PC-9 (cell line): ENCODE measurements at regions not wholly inside any gene's neighbourhood (a gene's known extent, or its start where the extent isn't known, plus 50 kb on each side); places are given as distances from the start of the nearest gene placed in this dataset.

Source experiments
- BruUV-seq: library from RNA; stranded (reverse); fragments of 400-500 nt; replicated peaks from 2 replicates; lab custom pipeline; 2021; lab: Mats Ljungman, UMichigan
- CTCF ChIA-PET: fragments of 300-600 bp; sonication (Branson Sonifier 250); formaldehyde crosslinking; loops from one replicate; lab custom pipeline; 2022; ENCODE audit warnings: antibody characterized with exemption; lab: Charles Lee
- POLR2A ChIA-PET: fragments of 300-600 bp; sonication (Branson Sonifier 250); formaldehyde crosslinking; loops from one replicate; lab custom pipeline; 2022; ENCODE audit warnings: antibody characterized with exemption; ENCODE audit not compliant: unreplicated experiment; lab: Charles Lee
- DNase-seq, 2 experiments: peaks; one replicate each; pipeline versions ENCODE4 v3.0.0 to v3.0.0-alpha.2; 2015 to 2022; ENCODE audit warnings: mixed read lengths in 1 of 2
- H2AFZ ChIP-seq: fragments of 200-600 bp; sonication (generic); 2 replicates; pipeline ENCODE4 v1.8.1; 2017; ENCODE audit warnings: antibody characterized with exemption
- H3F3A ChIP-seq: fragments of 200-600 bp; sonication (generic); 2 replicates; pipeline ENCODE4 v1.8.1; 2017; ENCODE audit warnings: antibody characterized with exemption, mild to moderate bottlenecking, low read depth; ENCODE audit not compliant: insufficient read depth
- H3K27ac ChIP-seq: fragments of 200-600 bp; sonication (generic); 2 replicates; pipeline ENCODE4 v1.6.1; 2016; ENCODE audit warnings: mixed run types
- H3K27me3 ChIP-seq: fragments of 200-600 bp; sonication (generic); 2 replicates; pipeline ENCODE4 v1.6.1; 2016; ENCODE audit warnings: low read depth, mixed run types; ENCODE audit not compliant: insufficient read depth
- H3K36me3 ChIP-seq: fragments of 200-600 bp; sonication (generic); 2 replicates; pipeline ENCODE4 v1.6.1; 2016; ENCODE audit warnings: low read depth, mixed run types
- H3K4me1 ChIP-seq: fragments of 200-600 bp; sonication (generic); replicated peaks from 2 replicates; pipeline ENCODE4 v1.6.1; 2016; ENCODE audit warnings: mixed run types; ENCODE audit not compliant: insufficient read depth
- H3K4me2 ChIP-seq: fragments of 200-600 bp; sonication (generic); 2 replicates; pipeline ENCODE4 v1.6.1; 2017; ENCODE audit warnings: mixed run types
- H3K4me3 ChIP-seq: fragments of 200-600 bp; sonication (generic); 2 replicates; pipeline ENCODE4 v1.6.1; 2016; ENCODE audit warnings: mixed run types
- H3K79me2 ChIP-seq: fragments of 200-600 bp; sonication (generic); 2 replicates; pipeline ENCODE4 v1.6.1; 2017; ENCODE audit warnings: low read depth, mixed run types
- H3K9me2 ChIP-seq: fragments of 200-600 bp; sonication (generic); 2 replicates; pipeline ENCODE4 v1.8.1; 2017; ENCODE audit warnings: mild to moderate bottlenecking; ENCODE audit not compliant: insufficient read depth
- H3K9me3 ChIP-seq: fragments of 200-600 bp; sonication (generic); 2 replicates; pipeline ENCODE4 v1.8.1; 2016; ENCODE audit warnings: low read depth; ENCODE audit not compliant: insufficient read depth
- H4K20me1 ChIP-seq: fragments of 200-600 bp; sonication (generic); 2 replicates; pipeline ENCODE4 v1.8.1; 2017; ENCODE audit not compliant: insufficient read depth
- EZH2 ChIP-seq: fragments of 200-600 bp; sonication (generic); IDR thresholded peaks from 2 replicates; pipeline ENCODE4 v1.8.0; 2017; ENCODE audit warnings: antibody characterized with exemption, low read depth
- intact Hi-C: fragments of 100-400 bp; cut with micrococcal nuclease; formaldehyde crosslinking; loops from one replicate; pipeline ENCODE4 v1.10.0; 2022; ENCODE audit not compliant: unreplicated experiment
- TF ChIP-seq, protein P1 (sequence below): fragments of 200-600 bp; sonication (generic); conservative IDR thresholded peaks from 2 replicates; pipeline ENCODE4 v1.6.1; 2017; ENCODE audit warnings: mixed run types, antibody characterized with exemption, mild to moderate bottlenecking, moderate library complexity

DNA sequence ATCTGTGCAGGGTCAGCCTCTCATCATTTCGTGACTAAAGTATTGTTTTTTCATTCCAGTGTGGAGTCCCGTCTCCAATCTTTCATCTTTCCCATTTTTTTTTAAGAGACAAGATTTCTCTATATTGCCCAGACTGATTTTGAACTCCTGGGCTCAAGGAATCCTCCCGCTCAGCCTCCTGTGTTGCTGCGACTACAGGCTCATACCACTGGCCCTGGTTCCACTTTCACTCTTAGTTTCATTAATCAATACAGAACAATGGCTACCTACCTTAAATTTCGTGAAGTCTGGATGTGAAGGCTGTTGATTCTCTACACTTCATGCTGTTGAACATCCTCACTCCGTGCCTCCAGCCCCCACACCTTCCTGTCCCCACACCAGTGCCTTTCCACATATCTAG, 97.7 kb upstream of the GREM2 start:
- intact Hi-C loops: no loop called here
- DNase-seq: no peak
- H3K9me3 ChIP-seq: no peaks in the 10 kb centered on the region
- BruUV-seq: no TSS peak
- H3K27ac ChIP-seq: no peak overlapping the region
- ChIA-PET CTCF (no interaction called here), POLR2A (no interaction called here)
- H2AFZ ChIP-seq: no peak overlapping the region
- no peaks in the 10 kb centered on the region for H3K79me2 ChIP-seq
- H3F3A ChIP-seq: no peaks in the 10 kb centered on the region
- H3K36me3 ChIP-seq: no peaks in the 10 kb centered on the region
- TF ChIP-seq, protein P1, sequence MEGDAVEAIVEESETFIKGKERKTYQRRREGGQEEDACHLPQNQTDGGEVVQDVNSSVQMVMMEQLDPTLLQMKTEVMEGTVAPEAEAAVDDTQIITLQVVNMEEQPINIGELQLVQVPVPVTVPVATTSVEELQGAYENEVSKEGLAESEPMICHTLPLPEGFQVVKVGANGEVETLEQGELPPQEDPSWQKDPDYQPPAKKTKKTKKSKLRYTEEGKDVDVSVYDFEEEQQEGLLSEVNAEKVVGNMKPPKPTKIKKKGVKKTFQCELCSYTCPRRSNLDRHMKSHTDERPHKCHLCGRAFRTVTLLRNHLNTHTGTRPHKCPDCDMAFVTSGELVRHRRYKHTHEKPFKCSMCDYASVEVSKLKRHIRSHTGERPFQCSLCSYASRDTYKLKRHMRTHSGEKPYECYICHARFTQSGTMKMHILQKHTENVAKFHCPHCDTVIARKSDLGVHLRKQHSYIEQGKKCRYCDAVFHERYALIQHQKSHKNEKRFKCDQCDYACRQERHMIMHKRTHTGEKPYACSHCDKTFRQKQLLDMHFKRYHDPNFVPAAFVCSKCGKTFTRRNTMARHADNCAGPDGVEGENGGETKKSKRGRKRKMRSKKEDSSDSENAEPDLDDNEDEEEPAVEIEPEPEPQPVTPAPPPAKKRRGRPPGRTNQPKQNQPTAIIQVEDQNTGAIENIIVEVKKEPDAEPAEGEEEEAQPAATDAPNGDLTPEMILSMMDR: no peak
- TF ChIP-seq EZH2: no peak
- H3K4me3 ChIP-seq: no peak overlapping the region
- H3K9me2 ChIP-seq: no peaks in the 10 kb centered on the region
- H3K4me1 ChIP-seq: no peaks in the 10 kb centered on the region
- no peak overlapping the region for H3K4me2 ChIP-seq
- peaks cover 82% of the 10 kb centered on the region for H3K27me3 ChIP-seq
- H4K20me1 ChIP-seq: no peaks in the 10 kb centered on the region

DNA sequence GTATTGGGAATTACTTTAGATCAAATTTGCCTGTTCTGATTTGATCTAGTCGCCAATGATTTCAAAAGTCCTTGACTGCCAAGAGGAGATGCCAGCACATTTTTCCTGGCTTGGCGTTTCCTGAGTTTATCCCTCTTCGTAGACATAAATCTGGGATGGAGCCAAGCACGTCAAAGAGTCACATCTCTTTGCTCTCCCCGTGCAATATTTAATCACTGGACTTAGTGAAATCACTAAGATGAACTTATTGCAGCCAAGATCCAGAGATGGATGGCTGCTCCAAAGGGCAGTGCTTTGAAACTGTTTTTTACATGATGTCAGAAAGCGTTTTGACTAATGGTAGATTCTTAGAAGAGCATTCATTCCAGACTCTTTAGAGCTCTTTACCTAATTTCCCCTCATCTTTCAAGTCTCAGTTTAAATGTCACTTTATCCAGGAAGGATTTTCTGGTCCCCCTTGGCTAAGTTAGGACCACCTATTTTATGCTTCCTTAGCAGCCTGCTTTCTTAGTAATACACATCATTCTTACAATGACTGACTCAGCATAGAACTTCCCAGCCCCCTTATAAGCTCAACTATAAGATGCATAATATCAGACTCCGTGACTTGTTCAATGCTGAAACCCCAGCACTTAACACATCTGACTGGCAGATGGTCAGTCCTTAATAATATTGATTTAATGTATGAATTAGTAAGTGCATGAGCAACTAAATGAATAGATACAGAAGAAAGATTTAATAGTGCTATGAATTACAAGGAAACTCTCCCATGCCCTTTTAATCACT, 94.4 kb upstream of the GREM2 start:
- BruUV-seq: no TSS peak
- peaks cover 84% of the 10 kb centered on the region for H3K27me3 ChIP-seq
- no peak overlapping the region for H3K4me3 ChIP-seq
- no peak overlapping the region for H3K4me2 ChIP-seq
- TF ChIP-seq, protein P1: no peak
- no peak for TF ChIP-seq EZH2
- H3K27ac ChIP-seq: no peak overlapping the region
- H3F3A ChIP-seq: no peaks in the 10 kb centered on the region
- no peak for DNase-seq
- ChIA-PET CTCF (no interaction called here), POLR2A (no interaction called here)
- no peaks in the 10 kb centered on the region for H3K9me3 ChIP-seq
- H3K36me3 ChIP-seq: no peaks in the 10 kb centered on the region
- H2AFZ ChIP-seq: no peak overlapping the region
- intact Hi-C loops: no loop called here
- H3K79me2 ChIP-seq: no peaks in the 10 kb centered on the region
- no peaks in the 10 kb centered on the region for H3K9me2 ChIP-seq
- no peaks in the 10 kb centered on the region for H4K20me1 ChIP-seq
- H3K4me1 ChIP-seq: no peaks in the 10 kb centered on the region

DNA sequence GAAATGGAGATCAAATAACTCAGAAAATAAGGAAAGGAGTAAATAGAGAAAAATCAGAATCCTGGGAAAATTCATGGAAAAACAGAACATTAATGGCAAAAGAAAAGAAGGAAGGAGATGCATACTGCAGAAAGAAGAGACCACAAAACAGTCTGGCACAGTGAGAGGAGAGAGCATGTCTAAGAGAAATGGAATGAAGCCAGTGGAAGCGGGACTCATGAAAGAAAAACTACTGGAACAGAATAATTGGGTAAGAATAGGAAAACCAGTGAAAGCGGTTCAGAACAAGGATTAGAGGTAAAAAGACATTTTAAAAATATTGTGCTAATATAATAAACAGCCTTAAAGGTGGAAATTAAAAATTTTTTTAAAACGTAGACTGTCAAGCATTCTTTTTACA, 93.6 kb upstream of the GREM2 start:
- DNase-seq: no peak
- Histone ChIP-seq H3K27ac (no peak overlapping the region), H3K79me2 (no peaks in the 10 kb centered on the region), H3K4me2 (no peak overlapping the region), H3K4me3 (no peak overlapping the region), H3K4me1 (no peaks in the 10 kb centered on the region), H3F3A (no peaks in the 10 kb centered on the region), H3K27me3 (peaks cover 82% of the 10 kb centered on the region), H3K9me3 (no peaks in the 10 kb centered on the region), H4K20me1 (no peaks in the 10 kb centered on the region), H2AFZ (no peak overlapping the region), H3K36me3 (no peaks in the 10 kb centered on the region), H3K9me2 (no peaks in the 10 kb centered on the region)
- ChIA-PET CTCF (no interaction called here), POLR2A (no interaction called here)
- TF ChIP-seq EZH2: no peak
- TF ChIP-seq, protein P1: no peak
- intact Hi-C loops: no loop called here
- no TSS peak for BruUV-seq
